Activated CD4-positive, alpha-beta T cell treated with anti-CD3 and anti-CD28 coated beads, Interleukin-2, amount 10 ng/mL, durations not matched to agents 7 days and 5 days (primary cell): ENCODE measurements at regions not wholly inside any gene's neighbourhood (a gene's known extent, or its start where the extent isn't known, plus 50 kb on each side); places are given as distances from the start of the nearest gene placed in this dataset.
A peak's percentile ranks its signal among the peaks of the same experiment; 100 is the strongest.

Experiments
- CTCF ChIA-PET: fragments of 350-600 bp; sonication (Branson Sonifier 250); formaldehyde crosslinking; loops from one replicate; lab custom pipeline; 2021; ENCODE audit warnings: antibody characterized with exemption; lab: Charles Lee
- POLR2A ChIA-PET: fragments of 350-600 bp; sonication (Branson Sonifier 250); formaldehyde crosslinking; loops from one replicate; lab custom pipeline; 2021; ENCODE audit warnings: antibody characterized with exemption; lab: Charles Lee
- DNase-seq: peaks from one replicate; pipeline ENCODE4 v3.0.0-alpha.2; 2020
- H3K27ac Mint-ChIP-seq: one replicate; pipeline ENCODE4 v1.8.0; 2021; ENCODE audit warnings: mild to moderate bottlenecking, moderate library complexity, mixed read lengths
- H3K27me3 Mint-ChIP-seq: one replicate; pipeline ENCODE4 v1.8.0; 2021; ENCODE audit warnings: mixed read lengths
- H3K36me3 Mint-ChIP-seq: one replicate; pipeline ENCODE4 v1.8.0; 2021; ENCODE audit warnings: low read depth, mixed read lengths
- H3K4me1 Mint-ChIP-seq: one replicate; pipeline ENCODE4 v1.8.0; 2021; ENCODE audit warnings: mixed read lengths
- H3K4me3 Mint-ChIP-seq: one replicate; pipeline ENCODE4 v1.8.0; 2021; ENCODE audit warnings: mild to moderate bottlenecking, moderate library complexity, mixed read lengths
- H3K9me3 Mint-ChIP-seq: one replicate; pipeline ENCODE4 v1.8.0; 2021; ENCODE audit warnings: mixed read lengths

- H3K27ac Mint-ChIP-seq = peak overlapping the region; percentile 86
- no peak for DNase-seq
These were observed 195.7 kb upstream of the KLF6 start for GRCh38 chr10:3980660-3981059.

GRCh38 chr10:3980144-3980543 lies 195.1 kb upstream of the KLF6 start:
- DNase-seq = no peak
- peaks cover 33% of the 10 kb centered on the region for H3K36me3 Mint-ChIP-seq
- H3K9me3 Mint-ChIP-seq = peaks cover 30% of the 10 kb centered on the region
- H3K27ac Mint-ChIP-seq = peak overlapping the region; percentile 86
- ChIA-PET CTCF (interaction anchor here (1.6 kb wide), 1 partner anchor 8 kb away, joined by 3 read pairs; no protein-coding TSS in a partner anchor), POLR2A (interaction anchor here (0.6 kb wide), 1 partner anchor 65 kb away, joined by 3 read pairs; no protein-coding TSS in a partner anchor)
- H3K4me3 Mint-ChIP-seq = no peak overlapping the region
- H3K4me1 Mint-ChIP-seq = peaks cover 46% of the 10 kb centered on the region
- H3K27me3 Mint-ChIP-seq = no peaks in the 10 kb centered on the region

More at GRCh38 chr10:3980660-3981059, 195.7 kb upstream of the KLF6 start:
- Mint-ChIP-seq H3K4me1 (peaks cover 44% of the 10 kb centered on the region), H3K9me3 (peaks cover 28% of the 10 kb centered on the region), H3K4me3 (no peak overlapping the region), H3K36me3 (peaks cover 31% of the 10 kb centered on the region), H3K27me3 (no peaks in the 10 kb centered on the region)
- CTCF ChIA-PET = interaction anchor here (0.7 kb wide), 1 partner anchor 113 kb away, joined by 3 read pairs; no protein-coding TSS in a partner anchor
- POLR2A ChIA-PET = interaction anchor here (0.6 to 0.7 kb wide), 2 partner anchors 65 to 95 kb away, joined by 3 to 4 read pairs; no protein-coding TSS in a partner anchor

- Mint-ChIP-seq H3K9me3 (peaks cover 31% of the 10 kb centered on the region), H3K36me3 (peaks cover 38% of the 10 kb centered on the region), H3K27me3 (no peaks in the 10 kb centered on the region), H3K4me3 (no peak overlapping the region), H3K27ac (peak overlapping the region; percentile 15), H3K4me1 (peaks cover 56% of the 10 kb centered on the region)
- no peak for DNase-seq
- ChIA-PET POLR2A (no interaction called here), CTCF (interaction anchor here (1.2 to 1.6 kb wide), 2 partner anchors 7 to 94 kb away, joined by 3 read pairs; no protein-coding TSS in a partner anchor)
These were observed 193.8 kb upstream of the KLF6 start for GRCh38 chr10:3978761-3979160.

- H3K36me3 Mint-ChIP-seq = peaks cover 37% of the 10 kb centered on the region
- POLR2A ChIA-PET = no interaction called here
- CTCF ChIA-PET = no interaction called here
- no peak overlapping the region for H3K27ac Mint-ChIP-seq
- no peak overlapping the region for H3K4me3 Mint-ChIP-seq
- peaks cover 58% of the 10 kb centered on the region for H3K4me1 Mint-ChIP-seq
- no peaks in the 10 kb centered on the region for H3K27me3 Mint-ChIP-seq
- peaks cover 30% of the 10 kb centered on the region for H3K9me3 Mint-ChIP-seq
- no peak for DNase-seq
These were observed 193.2 kb upstream of the KLF6 start for GRCh38 chr10:3978174-3978573.

GRCh38 chr10:3977761-3978160 lies 192.8 kb upstream of the KLF6 start:
- Mint-ChIP-seq H3K27ac (no peak overlapping the region), H3K4me1 (peaks cover 60% of the 10 kb centered on the region), H3K36me3 (peaks cover 34% of the 10 kb centered on the region), H3K9me3 (peaks cover 27% of the 10 kb centered on the region), H3K4me3 (no peak overlapping the region), H3K27me3 (no peaks in the 10 kb centered on the region)
- no peak for DNase-seq
- ChIA-PET POLR2A (no interaction called here), CTCF (no interaction called here)

GRCh38 chr10:3976718-3977117 lies 191.7 kb upstream of the KLF6 start:
- CTCF ChIA-PET = interaction anchor here (0.9 to 1.2 kb wide), 2 partner anchors 13 to 20 kb away, joined by 3 to 5 read pairs; no protein-coding TSS in a partner anchor
- Mint-ChIP-seq H3K27me3 (no peaks in the 10 kb centered on the region), H3K4me1 (peaks cover 60% of the 10 kb centered on the region), H3K36me3 (peaks cover 32% of the 10 kb centered on the region), H3K9me3 (peaks cover 22% of the 10 kb centered on the region), H3K4me3 (no peak overlapping the region), H3K27ac (no peak overlapping the region)
- no peak for DNase-seq
- POLR2A ChIA-PET = no interaction called here

GRCh38 chr10:3976171-3976570 lies 191.2 kb upstream of the KLF6 start:
- POLR2A ChIA-PET = no interaction called here

GRCh38 chr10:3975016-3975415 lies 190.0 kb upstream of the KLF6 start:
- H3K27ac Mint-ChIP-seq = peak overlapping the region; percentile 65
- H3K27me3 Mint-ChIP-seq = no peaks in the 10 kb centered on the region
- peaks cover 60% of the 10 kb centered on the region for H3K4me1 Mint-ChIP-seq
- peaks cover 41% of the 10 kb centered on the region for H3K36me3 Mint-ChIP-seq
- peaks cover 26% of the 10 kb centered on the region for H3K9me3 Mint-ChIP-seq
- DNase-seq = no peak
- H3K4me3 Mint-ChIP-seq = no peak overlapping the region
- POLR2A ChIA-PET = no interaction called here
- CTCF ChIA-PET = interaction anchor here (1.1 to 1.2 kb wide), 3 partner anchors 9 to 101 kb away, joined by 3 to 4 read pairs (median 3); no protein-coding TSS in a partner anchor

More at GRCh38 chr10:3976171-3976570, 191.2 kb upstream of the KLF6 start:
- H3K4me3 Mint-ChIP-seq = no peak overlapping the region
- DNase-seq = no peak
- H3K4me1 Mint-ChIP-seq = peaks cover 60% of the 10 kb centered on the region
- H3K36me3 Mint-ChIP-seq = peaks cover 35% of the 10 kb centered on the region
- CTCF ChIA-PET = interaction anchor here (0.9 to 1.2 kb wide), 2 partner anchors 13 to 20 kb away, joined by 3 to 5 read pairs; no protein-coding TSS in a partner anchor
- no peak overlapping the region for H3K27ac Mint-ChIP-seq
- peaks cover 22% of the 10 kb centered on the region for H3K9me3 Mint-ChIP-seq
- no peaks in the 10 kb centered on the region for H3K27me3 Mint-ChIP-seq

GRCh38 chr10:3972460-3973301 lies 187.7 kb upstream of the KLF6 start:
- ChIA-PET CTCF (interaction anchor here (0.9 to 1.9 kb wide), 6 partner anchors 10 to 137 kb away, joined by 3 to 7 read pairs (median 4); no protein-coding TSS in a partner anchor), POLR2A (interaction anchor here (0.9 to 1.2 kb wide), 2 partner anchors 11 to 163 kb away, joined by 3 to 4 read pairs; no protein-coding TSS in a partner anchor)
- peak; percentile 59 for DNase-seq
- H3K27me3 Mint-ChIP-seq = no peaks in the 10 kb centered on the region
- H3K9me3 Mint-ChIP-seq = peaks cover 25% of the 10 kb centered on the region
- peaks cover 59% of the 10 kb centered on the region for H3K4me1 Mint-ChIP-seq
- peak overlapping the region; percentile 99 for H3K27ac Mint-ChIP-seq
- H3K4me3 Mint-ChIP-seq = peak overlapping the region; percentile 67
- peaks cover 36% of the 10 kb centered on the region for H3K36me3 Mint-ChIP-seq

GRCh38 chr10:3971713-3972112 lies 186.7 kb upstream of the KLF6 start:
- H3K4me3 Mint-ChIP-seq = peak overlapping the region; percentile 67
- peaks cover 39% of the 10 kb centered on the region for H3K36me3 Mint-ChIP-seq
- CTCF ChIA-PET = interaction anchor here (1.0 to 1.9 kb wide), 7 partner anchors 8 to 136 kb away, joined by 3 to 7 read pairs (median 3); no protein-coding TSS in a partner anchor

GRCh38 chr10:3969876-3970666 lies 185.1 kb upstream of the KLF6 start:
- POLR2A ChIA-PET = no interaction called here
- peaks cover 41% of the 10 kb centered on the region for H3K36me3 Mint-ChIP-seq
- H3K27me3 Mint-ChIP-seq = no peaks in the 10 kb centered on the region
- no peak for DNase-seq
- H3K4me3 Mint-ChIP-seq = peak overlapping the region; percentile 28
- CTCF ChIA-PET = interaction anchor here (0.7 to 2.5 kb wide), 5 partner anchors 10 to 28 kb away, joined by 3 to 15 read pairs (median 4); no protein-coding TSS in a partner anchor
- H3K9me3 Mint-ChIP-seq = peaks cover 33% of the 10 kb centered on the region
- H3K27ac Mint-ChIP-seq = peak overlapping the region; percentile 99
- H3K4me1 Mint-ChIP-seq = peaks cover 67% of the 10 kb centered on the region

More at GRCh38 chr10:3971713-3972112, 186.7 kb upstream of the KLF6 start:
- Mint-ChIP-seq H3K4me1 (peaks cover 64% of the 10 kb centered on the region), H3K27ac (peak overlapping the region; percentile 99), H3K9me3 (peaks cover 31% of the 10 kb centered on the region), H3K27me3 (no peaks in the 10 kb centered on the region)
- POLR2A ChIA-PET = interaction anchor here (0.6 to 0.9 kb wide), 2 partner anchors 162 to 272 kb away, joined by 3 to 4 read pairs; no protein-coding TSS in a partner anchor
- DNase-seq = no peak

- CTCF ChIA-PET = interaction anchor here (2.5 kb wide), 1 partner anchor 8 kb away, joined by 15 read pairs; no protein-coding TSS in a partner anchor
- POLR2A ChIA-PET = no interaction called here
- Mint-ChIP-seq H3K9me3 (peaks cover 33% of the 10 kb centered on the region), H3K27ac (no peak overlapping the region), H3K27me3 (no peaks in the 10 kb centered on the region), H3K4me1 (peaks cover 67% of the 10 kb centered on the region), H3K36me3 (peaks cover 34% of the 10 kb centered on the region), H3K4me3 (no peak overlapping the region)
- no peak for DNase-seq
These were observed 183.7 kb upstream of the KLF6 start for GRCh38 chr10:3968727-3969126.
